ENCODE measurements at regions not wholly inside any gene's neighbourhood (a gene's known extent, or its start where the extent isn't known, plus 50 kb on each side); places are given as distances from the start of the nearest gene placed in this dataset.

DNA sequence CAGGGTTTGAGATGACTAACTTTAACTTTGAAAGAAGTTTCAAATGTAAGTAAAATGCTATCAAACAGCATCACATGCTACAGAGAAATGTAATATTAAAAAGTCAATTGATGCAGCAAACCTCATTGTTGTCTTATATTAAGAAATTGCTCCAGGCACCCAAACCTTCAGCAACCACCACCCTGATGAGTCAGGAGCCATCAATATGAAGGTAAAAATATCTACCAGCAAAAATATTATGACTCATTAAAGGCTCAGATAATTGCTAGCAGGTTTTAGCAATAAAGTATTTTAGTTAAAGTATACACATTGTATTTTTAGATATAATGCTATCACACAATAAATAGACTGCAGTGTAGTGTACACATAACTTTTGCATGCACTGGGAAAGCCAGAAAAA, 746.3 kb downstream of the ZPLD1 start:
- ChIA-PET POLR2A (no interaction called here), CTCF (no interaction called here)
- Mint-ChIP-seq H3K27me3 (ENCODE audit: insufficient read depth, unreplicated experiment) (peaks cover 29% of the 10 kb centered on the region), H3K4me3 (ENCODE audit: unreplicated experiment) (no peak overlapping the region), H3K9me3 (ENCODE audit: unreplicated experiment) (peaks cover 15% of the 10 kb centered on the region), H3K27ac (ENCODE audit: low read depth, unreplicated experiment) (no peak overlapping the region), H3K36me3 (ENCODE audit: insufficient read depth, unreplicated experiment) (no peaks in the 10 kb centered on the region), H3K4me1 (ENCODE audit: insufficient read depth, unreplicated experiment) (no peaks in the 10 kb centered on the region)
- peak; percentile 26 for DNase-seq (ENCODE audit: unreplicated experiment)
- intact Hi-C loops (cut with micrococcal nuclease): no loop called here
- no TSS peak for BruUV-seq (replicated peaks)
- TF ChIP-seq, protein P1, sequence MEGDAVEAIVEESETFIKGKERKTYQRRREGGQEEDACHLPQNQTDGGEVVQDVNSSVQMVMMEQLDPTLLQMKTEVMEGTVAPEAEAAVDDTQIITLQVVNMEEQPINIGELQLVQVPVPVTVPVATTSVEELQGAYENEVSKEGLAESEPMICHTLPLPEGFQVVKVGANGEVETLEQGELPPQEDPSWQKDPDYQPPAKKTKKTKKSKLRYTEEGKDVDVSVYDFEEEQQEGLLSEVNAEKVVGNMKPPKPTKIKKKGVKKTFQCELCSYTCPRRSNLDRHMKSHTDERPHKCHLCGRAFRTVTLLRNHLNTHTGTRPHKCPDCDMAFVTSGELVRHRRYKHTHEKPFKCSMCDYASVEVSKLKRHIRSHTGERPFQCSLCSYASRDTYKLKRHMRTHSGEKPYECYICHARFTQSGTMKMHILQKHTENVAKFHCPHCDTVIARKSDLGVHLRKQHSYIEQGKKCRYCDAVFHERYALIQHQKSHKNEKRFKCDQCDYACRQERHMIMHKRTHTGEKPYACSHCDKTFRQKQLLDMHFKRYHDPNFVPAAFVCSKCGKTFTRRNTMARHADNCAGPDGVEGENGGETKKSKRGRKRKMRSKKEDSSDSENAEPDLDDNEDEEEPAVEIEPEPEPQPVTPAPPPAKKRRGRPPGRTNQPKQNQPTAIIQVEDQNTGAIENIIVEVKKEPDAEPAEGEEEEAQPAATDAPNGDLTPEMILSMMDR (IDR thresholded peaks at IDR 0.05; ENCODE audit: unreplicated experiment): no peak

DNA sequence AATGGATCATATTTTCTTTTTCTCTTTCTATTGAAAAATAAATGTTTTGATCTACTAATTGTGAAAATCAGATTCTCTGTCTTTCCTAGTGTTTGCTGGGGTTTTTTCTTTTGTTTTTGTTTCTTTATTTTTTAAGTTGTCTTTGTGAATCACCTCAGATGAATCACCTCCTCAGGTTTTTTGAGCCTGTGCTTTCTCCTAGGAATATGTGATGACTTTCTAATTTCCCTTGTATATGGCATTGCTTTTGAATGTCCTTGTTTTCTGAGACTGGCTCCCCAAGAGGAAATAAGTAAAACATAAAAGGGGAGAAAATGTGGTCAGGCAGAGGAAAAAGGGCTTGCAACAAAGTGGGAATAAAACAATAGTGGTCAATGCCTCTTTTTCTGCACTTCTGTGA, 750.0 kb downstream of the ZPLD1 start:
- H3K27me3 Mint-ChIP-seq (ENCODE audit: insufficient read depth, unreplicated experiment): peaks cover 2% of the 10 kb centered on the region
- no TSS peak for BruUV-seq (replicated peaks)
- DNase-seq (ENCODE audit: unreplicated experiment): no peak
- no peak overlapping the region for H3K4me3 Mint-ChIP-seq (ENCODE audit: unreplicated experiment)
- H3K9me3 Mint-ChIP-seq (ENCODE audit: unreplicated experiment): peaks cover 15% of the 10 kb centered on the region
- ChIA-PET CTCF (interaction anchor here (0.7 kb wide), 1 partner anchor 12 kb away, joined by 3 read pairs; no protein-coding TSS in a partner anchor), POLR2A (no interaction called here)
- intact Hi-C loops (cut with micrococcal nuclease): no loop called here
- no peak overlapping the region for H3K27ac Mint-ChIP-seq (ENCODE audit: low read depth, unreplicated experiment)
- no peaks in the 10 kb centered on the region for H3K4me1 Mint-ChIP-seq (ENCODE audit: insufficient read depth, unreplicated experiment)
- TF ChIP-seq, protein P1 (IDR thresholded peaks at IDR 0.05; ENCODE audit: unreplicated experiment): no peak
- H3K36me3 Mint-ChIP-seq (ENCODE audit: insufficient read depth, unreplicated experiment): no peaks in the 10 kb centered on the region

DNA sequence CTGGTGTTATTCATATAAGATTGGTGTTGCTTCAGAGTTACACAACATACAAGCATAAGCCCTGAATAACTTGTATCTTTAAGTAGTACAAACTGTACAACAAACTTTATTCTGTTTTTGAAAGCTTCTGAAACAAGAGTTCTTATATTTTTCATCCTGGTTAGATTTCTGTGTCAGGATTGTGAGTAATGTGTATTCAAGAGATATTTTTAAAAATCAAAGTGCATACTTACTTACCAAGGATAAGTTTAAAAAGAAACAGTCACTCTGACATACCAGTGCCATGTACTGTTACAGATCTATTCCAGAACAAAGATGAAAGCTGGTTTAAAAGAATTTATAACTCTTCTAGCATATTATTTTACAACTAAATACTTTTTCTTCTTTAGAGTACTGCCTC, 755.1 kb downstream of the ZPLD1 start:
- DNase-seq (ENCODE audit: unreplicated experiment): no peak
- POLR2A ChIA-PET: no interaction called here
- TF ChIP-seq, protein P1 (IDR thresholded peaks at IDR 0.05; ENCODE audit: unreplicated experiment): no peak
- Mint-ChIP-seq H3K27me3 (ENCODE audit: insufficient read depth, unreplicated experiment) (peaks cover 28% of the 10 kb centered on the region), H3K4me1 (ENCODE audit: insufficient read depth, unreplicated experiment) (no peaks in the 10 kb centered on the region), H3K27ac (ENCODE audit: low read depth, unreplicated experiment) (no peak overlapping the region), H3K36me3 (ENCODE audit: insufficient read depth, unreplicated experiment) (no peaks in the 10 kb centered on the region), H3K4me3 (ENCODE audit: unreplicated experiment) (no peak overlapping the region), H3K9me3 (ENCODE audit: unreplicated experiment) (peaks cover 7% of the 10 kb centered on the region)
- intact Hi-C loops (cut with micrococcal nuclease): no loop called here
- no TSS peak for BruUV-seq (replicated peaks)
- CTCF ChIA-PET: no interaction called here

DNA sequence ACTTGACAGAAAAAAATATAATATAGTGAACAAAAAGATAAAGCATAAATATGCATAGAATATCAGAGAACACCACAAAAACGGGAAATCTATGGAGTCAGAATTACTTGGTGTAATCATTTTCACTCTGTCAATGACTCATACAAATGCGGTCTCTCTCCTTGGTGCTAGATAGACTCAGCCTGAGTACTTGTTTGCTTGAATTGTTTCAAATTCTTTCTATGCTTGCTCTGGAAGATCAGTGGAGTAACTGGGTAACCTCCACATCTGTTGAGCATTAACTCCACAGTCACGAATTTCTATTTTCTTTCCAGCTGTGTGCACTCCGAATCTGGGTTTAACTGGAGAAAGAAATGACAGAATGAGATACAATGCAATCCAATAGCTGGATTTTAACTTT, 760.4 kb downstream of the ZPLD1 start:
- H3K4me3 Mint-ChIP-seq (ENCODE audit: unreplicated experiment): no peak overlapping the region
- no peaks in the 10 kb centered on the region for H3K36me3 Mint-ChIP-seq (ENCODE audit: insufficient read depth, unreplicated experiment)
- TF ChIP-seq, protein P1 (IDR thresholded peaks at IDR 0.05; ENCODE audit: unreplicated experiment): no peak
- POLR2A ChIA-PET: no interaction called here
- no peaks in the 10 kb centered on the region for H3K4me1 Mint-ChIP-seq (ENCODE audit: insufficient read depth, unreplicated experiment)
- intact Hi-C loops (cut with micrococcal nuclease): no loop called here
- CTCF ChIA-PET: interaction anchor here (0.8 kb wide), 1 partner anchor 486 kb away, joined by 3 read pairs; no protein-coding TSS in a partner anchor
- H3K27ac Mint-ChIP-seq (ENCODE audit: low read depth, unreplicated experiment): no peak overlapping the region
- no peak for DNase-seq (ENCODE audit: unreplicated experiment)
- peaks cover 57% of the 10 kb centered on the region for H3K27me3 Mint-ChIP-seq (ENCODE audit: insufficient read depth, unreplicated experiment)
- no TSS peak for BruUV-seq (replicated peaks)
- H3K9me3 Mint-ChIP-seq (ENCODE audit: unreplicated experiment): peaks cover 7% of the 10 kb centered on the region
